ENCODE measurements at regions not wholly inside any gene's neighbourhood (a gene's known extent, or its start where the extent isn't known, plus 50 kb on each side); places are given as distances from the start of the nearest gene placed in this dataset.

- Histone ChIP-seq H3K79me2 (ENCODE audit: control insufficient read depth, insufficient read depth, low read length) (no peaks in the 10 kb centered on the region), H3K9ac (ENCODE audit: control insufficient read depth, extremely low read depth, insufficient read depth, low read length) (no peak overlapping the region), H3K9me3 (ENCODE audit: control insufficient read depth, low read depth, low read length) (no peaks in the 10 kb centered on the region), H4K20me1 (ENCODE audit: control insufficient read depth, extremely low read depth, insufficient read depth, low read length) (no peaks in the 10 kb centered on the region), H2AFZ (ENCODE audit: control insufficient read depth, low read length) (no peak overlapping the region), H3K36me3 (ENCODE audit: control insufficient read depth in 2 of 2, extremely low read depth in 1 of 2, insufficient read depth in 2 of 2, low read length in 2 of 2) (no peaks in the 10 kb centered on the region), H3K4me1 (ENCODE audit: control insufficient read depth, extremely low read depth, insufficient read depth, low read length) (no peaks in the 10 kb centered on the region), H3K9me1 (ENCODE audit: control insufficient read depth, extremely low read depth, insufficient read depth, low read length) (no peaks in the 10 kb centered on the region), H3K27ac (ENCODE audit: control insufficient read depth, insufficient read depth, low read length) (no peak overlapping the region), H3K27me3 (ENCODE audit: control insufficient read depth, extremely low read depth, insufficient read depth, low read length) (peaks cover 34% of the 10 kb centered on the region), H3K4me3 (ENCODE audit: control insufficient read depth in 2 of 3, extremely low read depth in 1 of 3, insufficient read depth in 2 of 3, low read depth in 1 of 3, low read length in 3 of 3) (no peak overlapping the region), H3K4me2 (ENCODE audit: control insufficient read depth, extremely low read depth, insufficient read depth, low read depth, low read length) (no peak overlapping the region)
- dilution Hi-C loops (cut with MboI; ENCODE audit: extremely low pct_ligation_motif_present, low sequenced_read_pairs), result no loop called here
- DNase-seq (ENCODE audit: low read depth, low spot score), result no peak
- TF ChIP-seq EZH2 (IDR thresholded peaks at IDR 0.05; ENCODE audit: low read length), result no peak
- TF ChIP-seq CTCF (optimal IDR thresholded peaks at IDR 0.05 in 1 of 3, IDR thresholded peaks at IDR 0.05 in 1 of 3, conservative IDR thresholded peaks at IDR 0.05 in 1 of 3; ENCODE audit: extremely low read depth in 1 of 3, insufficient read depth in 2 of 3, low read length in 3 of 3), result no peak
- no peak for FAIRE-seq
Observed at GRCh38 chr17:79368521-79368920, 242.3 kb downstream of the RBFOX3 start.

- FAIRE-seq, result no peak
- no peaks in the 10 kb centered on the region for H3K9me3 ChIP-seq (ENCODE audit: control insufficient read depth, low read depth, low read length)
Observed at GRCh38 chr17:79366988-79367571, 243.8 kb downstream of the RBFOX3 start.

More at GRCh38 chr17:79366988-79367571, 243.8 kb downstream of the RBFOX3 start:
- no peaks in the 10 kb centered on the region for H3K4me1 ChIP-seq (ENCODE audit: control insufficient read depth, extremely low read depth, insufficient read depth, low read length)
- H2AFZ ChIP-seq (ENCODE audit: control insufficient read depth, low read length), result no peak overlapping the region
- no peaks in the 10 kb centered on the region for H3K36me3 ChIP-seq (ENCODE audit: control insufficient read depth in 2 of 2, extremely low read depth in 1 of 2, insufficient read depth in 2 of 2, low read length in 2 of 2)
- no peak for DNase-seq (ENCODE audit: low read depth, low spot score)
- H3K9ac ChIP-seq (ENCODE audit: control insufficient read depth, extremely low read depth, insufficient read depth, low read length), result no peak overlapping the region
- no peaks in the 10 kb centered on the region for H4K20me1 ChIP-seq (ENCODE audit: control insufficient read depth, extremely low read depth, insufficient read depth, low read length)
- no peak overlapping the region for H3K27ac ChIP-seq (ENCODE audit: control insufficient read depth, insufficient read depth, low read length)
- no peak overlapping the region for H3K4me2 ChIP-seq (ENCODE audit: control insufficient read depth, extremely low read depth, insufficient read depth, low read depth, low read length)
- no peaks in the 10 kb centered on the region for H3K9me1 ChIP-seq (ENCODE audit: control insufficient read depth, extremely low read depth, insufficient read depth, low read length)
- H3K4me3 ChIP-seq (ENCODE audit: control insufficient read depth in 2 of 3, extremely low read depth in 1 of 3, insufficient read depth in 2 of 3, low read depth in 1 of 3, low read length in 3 of 3), result no peak overlapping the region
- peaks cover 35% of the 10 kb centered on the region for H3K27me3 ChIP-seq (ENCODE audit: control insufficient read depth, extremely low read depth, insufficient read depth, low read length)
- dilution Hi-C loops (cut with MboI; ENCODE audit: extremely low pct_ligation_motif_present, low sequenced_read_pairs), result no loop called here
- H3K79me2 ChIP-seq (ENCODE audit: control insufficient read depth, insufficient read depth, low read length), result no peaks in the 10 kb centered on the region
- TF ChIP-seq EZH2 (IDR thresholded peaks at IDR 0.05; ENCODE audit: low read length) (no peak), CTCF (optimal IDR thresholded peaks at IDR 0.05 in 1 of 3, IDR thresholded peaks at IDR 0.05 in 1 of 3, conservative IDR thresholded peaks at IDR 0.05 in 1 of 3; ENCODE audit: extremely low read depth in 1 of 3, insufficient read depth in 2 of 3, low read length in 3 of 3) (no peak)

Measured in keratinocyte (primary cell).